ENCODE measurements at regions not wholly inside any gene's neighbourhood (a gene's known extent, or its start where the extent isn't known, plus 50 kb on each side); places are given as distances from the start of the nearest gene placed in this dataset.

GRCh38 chr1:72705921-72706320 lies 423.6 kb upstream of the NEGR1 start:
- TF ChIP-seq CTCF (IDR thresholded peaks at IDR 0.05), result no peak
- no peak for TF ChIP-seq POLR2A (IDR thresholded peaks at IDR 0.05)

All from heart left ventricle (tissue), 13 donors.